Stimulated activated CD4-positive, alpha-beta T cell treated with anti-CD3 and anti-CD28 coated beads, Interleukin-15, amount 100 ng/mL, for 24 hours (primary cell): ENCODE measurements at regions not wholly inside any gene's neighbourhood (a gene's known extent, or its start where the extent isn't known, plus 50 kb on each side); places are given as distances from the start of the nearest gene placed in this dataset.

ENCODE experiments used
- DNase-seq: peaks from one replicate; pipeline ENCODE4 v3.0.0-alpha.2; 2020

DNA sequence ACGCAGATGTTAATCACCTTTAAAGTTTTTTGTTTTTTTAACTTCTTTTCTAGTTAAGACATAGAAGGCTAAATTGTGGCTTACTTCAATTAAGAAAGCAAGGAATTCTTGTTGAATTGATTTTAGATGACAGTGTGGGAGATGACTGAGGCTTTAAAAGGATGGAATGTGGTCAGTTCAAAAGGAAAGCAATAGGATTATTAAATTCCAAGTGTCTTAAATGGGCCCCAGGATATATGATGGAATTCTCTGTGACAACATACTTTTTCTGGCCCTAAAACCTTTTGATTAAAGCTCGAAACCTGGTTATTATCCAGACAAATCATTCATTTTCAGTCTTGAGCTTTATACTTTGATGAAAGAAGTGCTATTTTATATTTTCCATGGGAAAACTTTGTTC is 179.0 kb upstream of the TMEFF2 start:
- DNase-seq, result no peak

DNA sequence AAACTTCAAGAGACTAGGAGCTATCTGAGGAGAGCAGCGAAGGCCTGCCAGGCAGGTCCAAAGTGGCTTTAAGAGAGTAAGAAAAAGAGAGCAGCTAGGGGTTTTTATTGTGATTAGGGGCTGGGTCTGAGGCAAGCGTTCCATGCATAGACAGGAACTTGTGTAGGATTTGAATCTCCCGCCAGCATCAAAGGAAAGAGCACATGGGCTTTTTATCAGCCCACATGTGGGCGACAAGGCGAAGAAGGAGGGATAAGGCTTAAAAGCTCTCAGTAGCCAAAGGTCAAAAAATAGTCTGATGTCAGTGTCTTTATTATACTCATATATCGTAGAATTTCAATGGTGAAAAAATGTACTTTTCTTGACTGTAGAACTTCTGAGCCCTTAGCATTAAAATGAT is 178.5 kb upstream of the TMEFF2 start:
- no peak for DNase-seq

DNA sequence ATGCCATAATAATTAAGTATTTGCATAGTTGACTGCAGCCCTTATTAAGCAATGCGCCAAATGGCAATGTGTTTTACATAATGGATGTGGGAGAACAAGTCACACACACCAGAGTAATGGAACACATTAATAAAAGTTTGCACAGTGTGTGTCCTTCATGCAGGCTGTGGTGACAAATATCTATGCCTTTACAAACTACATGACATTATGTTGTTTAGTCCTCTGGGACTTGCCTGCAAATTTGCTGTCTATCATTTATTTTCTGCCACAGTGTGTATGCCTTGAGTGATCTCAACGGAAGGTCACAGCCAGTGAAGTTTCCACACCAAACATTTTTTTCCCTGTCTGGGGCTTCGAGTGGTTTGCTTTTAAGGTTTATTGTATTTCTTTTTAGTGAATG is 175.2 kb upstream of the TMEFF2 start:
- DNase-seq, result no peak

DNA sequence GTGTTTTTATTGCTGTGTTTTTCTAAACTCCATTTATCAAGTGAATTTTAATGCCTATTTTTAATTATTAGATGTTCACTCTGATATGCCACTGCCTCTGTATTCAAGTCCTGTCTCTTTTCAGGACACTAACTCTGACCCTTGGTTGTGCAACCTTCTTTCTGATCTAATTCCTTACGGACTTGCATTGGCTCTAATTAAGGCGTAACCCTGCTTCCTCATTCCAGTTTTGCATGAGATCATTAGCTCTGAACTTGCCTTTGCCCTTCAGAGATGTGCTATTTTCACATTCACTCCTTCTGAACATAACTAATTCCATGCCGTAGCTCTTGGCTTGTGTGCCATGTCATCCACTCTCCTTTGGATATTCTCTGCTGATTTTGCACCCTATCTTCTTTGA is 162.5 kb upstream of the TMEFF2 start:
- DNase-seq, result no peak

DNA sequence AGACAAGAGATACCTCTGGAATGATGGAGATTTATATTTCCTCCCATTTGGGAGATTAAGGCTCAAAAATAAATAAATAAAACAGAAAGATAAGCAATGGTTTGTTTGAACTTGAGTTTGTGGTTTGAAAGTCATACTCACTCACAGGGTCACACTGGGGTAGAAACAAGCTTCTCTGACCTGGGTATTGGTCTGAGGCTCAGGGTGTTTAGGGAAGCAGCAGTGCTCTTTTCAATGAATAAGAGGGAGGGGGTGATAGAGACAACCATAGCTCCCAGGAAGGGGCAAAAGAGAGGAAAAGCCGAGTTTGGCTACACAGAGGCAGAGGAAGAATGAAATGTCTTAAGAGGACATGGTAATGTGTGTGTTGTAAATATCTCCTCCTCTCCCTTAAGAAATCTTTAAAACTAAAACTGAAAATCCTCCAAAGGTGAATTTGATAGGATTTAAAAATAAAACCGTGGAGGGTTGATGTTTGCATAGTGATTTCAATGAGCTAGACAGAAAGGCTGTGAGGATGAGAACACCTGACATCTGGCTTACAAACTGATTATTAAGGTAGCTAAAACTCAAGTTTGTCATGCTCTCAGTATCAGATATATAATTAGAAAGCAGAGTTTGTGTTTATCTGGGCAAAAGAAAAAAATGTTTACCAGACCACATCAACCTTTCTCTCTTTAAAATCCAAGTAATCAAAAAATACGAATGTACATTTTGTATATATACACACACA is 159.9 kb upstream of the TMEFF2 start:
- no peak for DNase-seq

DNA sequence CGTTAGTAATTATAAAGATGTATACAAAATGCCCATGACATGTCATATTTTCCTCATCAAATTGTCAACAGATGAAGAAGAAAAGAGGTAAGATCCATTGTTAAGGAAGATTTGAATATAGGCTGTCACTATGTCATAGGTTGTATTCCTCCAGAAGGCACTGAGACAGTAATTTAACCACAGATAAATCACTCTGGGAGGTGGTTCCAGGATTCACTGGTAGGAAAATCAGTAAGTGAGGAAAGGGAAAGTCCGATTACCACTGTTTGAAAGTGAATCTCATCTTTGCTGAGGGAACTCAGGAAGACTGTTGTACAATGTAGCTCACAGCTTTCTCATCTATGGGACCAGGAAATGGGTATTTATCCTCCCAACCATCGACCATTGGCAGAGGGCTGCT is 152.8 kb upstream of the TMEFF2 start:
- no peak for DNase-seq

DNA sequence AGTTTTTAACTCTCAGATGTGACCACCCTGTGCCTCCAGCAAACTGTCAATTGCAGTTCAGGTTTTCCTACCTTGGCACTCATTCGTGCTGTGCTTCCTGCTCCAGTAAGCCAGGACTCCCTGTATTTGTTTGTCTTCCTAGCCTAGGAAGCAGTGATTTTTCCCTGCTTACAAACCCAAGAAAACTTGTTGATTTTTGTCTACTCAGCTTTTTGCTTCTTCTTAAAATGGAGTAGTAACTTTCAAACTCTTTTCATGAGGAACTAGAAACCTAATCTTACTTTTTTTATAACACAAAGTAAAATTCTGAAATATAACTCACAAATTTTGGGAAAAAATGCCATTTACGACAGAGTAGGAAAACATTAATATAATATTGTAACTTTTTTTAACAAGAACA is 150.6 kb upstream of the TMEFF2 start:
- no peak for DNase-seq

DNA sequence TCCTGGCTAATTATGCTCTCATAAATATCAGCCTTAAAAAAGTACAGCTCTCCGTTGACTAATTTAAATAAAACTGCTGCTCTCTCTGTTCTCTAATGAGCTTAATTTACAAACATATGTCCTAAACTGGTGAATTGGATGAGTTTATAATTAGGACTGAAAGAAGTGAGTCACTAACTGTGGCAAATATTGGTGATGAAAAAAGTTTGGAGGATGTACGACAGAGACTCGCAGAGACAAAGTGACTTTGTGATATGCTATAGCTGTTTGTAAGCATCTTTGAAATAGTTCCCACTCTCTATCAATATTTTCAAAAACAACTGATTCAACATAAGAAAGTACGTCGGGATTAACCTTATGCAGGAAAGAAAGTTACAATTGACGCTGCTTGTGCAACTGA is 138.9 kb upstream of the TMEFF2 start:
- DNase-seq, result no peak

DNA sequence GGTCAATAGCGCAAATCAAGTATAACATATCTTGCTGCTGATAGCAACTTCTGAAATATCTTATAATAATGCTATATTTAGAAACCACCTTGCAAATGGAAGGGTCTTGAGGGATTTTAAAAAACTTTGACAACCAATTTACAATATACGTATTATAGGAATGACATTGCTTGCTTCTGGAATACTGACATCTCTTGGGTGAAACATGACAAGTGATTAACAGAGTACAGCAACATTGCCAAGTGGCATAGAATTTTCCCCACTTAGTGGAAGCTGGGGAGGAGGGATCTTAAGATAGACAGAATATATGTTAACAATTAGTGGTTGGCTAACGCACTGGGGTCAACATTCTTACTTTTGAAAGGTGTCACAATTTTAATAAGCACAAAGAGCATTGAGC is 133.6 kb upstream of the TMEFF2 start:
- DNase-seq, result no peak

DNA sequence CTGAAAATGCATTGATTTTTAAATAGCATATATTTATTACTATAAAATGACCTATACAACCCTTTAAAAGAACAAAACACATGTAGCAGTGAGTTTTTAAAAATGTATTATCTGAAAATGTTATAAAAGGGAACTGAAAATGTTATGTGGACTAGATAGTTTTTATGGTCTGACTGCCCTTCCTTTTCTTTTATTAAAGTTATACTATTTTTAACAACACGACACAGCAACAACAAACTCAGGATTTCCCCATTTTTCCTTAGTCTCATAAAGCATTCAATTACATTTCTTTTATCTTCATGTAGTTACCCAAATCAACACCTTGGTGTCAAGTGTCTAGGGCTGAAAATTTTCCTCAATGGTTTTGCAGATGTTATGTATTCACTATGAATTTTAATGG is 132.8 kb upstream of the TMEFF2 start:
- DNase-seq, result no peak

DNA sequence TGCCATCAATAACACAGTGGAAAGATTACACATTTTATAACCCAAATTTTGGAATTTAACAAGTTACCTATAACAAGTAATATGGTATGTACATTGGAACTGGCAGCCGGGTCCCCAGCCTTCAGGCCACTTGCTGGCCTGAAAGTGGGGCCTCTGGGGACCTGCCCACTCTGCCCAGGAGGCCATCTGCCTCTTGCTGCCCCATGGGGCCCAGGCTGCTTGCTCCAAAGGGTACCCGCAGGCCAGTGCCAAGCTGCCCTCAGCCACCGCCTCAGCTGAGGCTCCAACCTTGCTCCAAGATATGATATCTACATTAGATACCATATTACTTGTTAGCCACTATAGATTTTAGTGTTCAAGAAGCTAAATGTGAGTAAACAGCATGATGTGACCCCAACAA is 120.8 kb upstream of the TMEFF2 start:
- no peak for DNase-seq

DNA sequence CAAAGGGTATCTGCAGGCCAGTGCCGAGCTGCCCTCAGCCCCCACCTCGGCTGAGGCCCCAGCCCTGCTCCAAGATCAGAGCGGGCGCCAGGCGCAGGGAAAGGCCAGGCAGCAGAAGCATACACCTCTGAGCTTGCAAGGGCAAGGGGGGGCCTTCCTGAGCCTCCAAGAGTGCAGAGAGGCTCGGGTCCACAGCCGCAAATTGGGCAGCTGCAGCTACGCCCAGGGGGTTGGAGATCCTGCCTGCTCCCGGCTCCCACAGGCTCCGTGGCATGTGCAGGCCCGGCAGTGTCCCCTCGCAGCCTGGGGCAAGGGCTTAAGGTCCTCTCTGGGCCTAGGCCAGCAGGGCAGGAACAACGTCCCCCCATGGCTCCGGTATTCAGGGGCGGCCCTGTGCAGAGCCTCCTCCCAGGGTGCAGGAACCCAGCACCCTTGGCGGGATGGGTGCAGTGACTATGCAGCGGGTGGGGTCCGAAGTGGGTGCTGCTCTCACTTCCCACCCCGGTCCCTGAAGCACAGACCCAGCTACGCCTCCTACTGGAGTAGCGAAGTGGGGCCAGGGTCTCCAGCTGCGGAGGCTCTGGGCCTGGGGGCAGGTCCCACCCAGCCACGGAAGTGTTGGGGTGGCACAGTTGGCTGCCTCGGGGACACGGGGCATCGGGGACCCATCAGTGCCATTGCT is 120.2 kb upstream of the TMEFF2 start:
- DNase-seq, result no peak

DNA sequence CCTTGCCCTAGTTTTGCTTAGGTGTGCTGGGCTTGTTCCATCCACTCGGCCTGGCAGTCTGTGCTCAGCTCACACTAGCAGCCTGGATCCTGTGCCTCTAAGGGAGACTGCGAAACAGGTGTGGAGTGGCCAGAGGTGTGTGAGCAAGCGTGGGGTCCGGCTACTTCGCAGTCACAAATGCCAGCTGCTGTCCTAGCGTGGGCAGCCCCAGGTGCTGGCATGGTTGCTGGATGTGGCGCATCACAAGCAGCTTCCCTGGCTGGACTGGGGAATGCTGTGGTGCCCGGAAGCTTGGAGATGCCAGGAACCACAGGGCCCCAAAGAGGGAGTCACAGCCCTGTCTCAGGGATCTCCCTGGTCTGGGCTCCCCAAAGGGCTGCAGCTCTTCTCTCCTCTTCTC is 119.0 kb upstream of the TMEFF2 start:
- no peak for DNase-seq

DNA sequence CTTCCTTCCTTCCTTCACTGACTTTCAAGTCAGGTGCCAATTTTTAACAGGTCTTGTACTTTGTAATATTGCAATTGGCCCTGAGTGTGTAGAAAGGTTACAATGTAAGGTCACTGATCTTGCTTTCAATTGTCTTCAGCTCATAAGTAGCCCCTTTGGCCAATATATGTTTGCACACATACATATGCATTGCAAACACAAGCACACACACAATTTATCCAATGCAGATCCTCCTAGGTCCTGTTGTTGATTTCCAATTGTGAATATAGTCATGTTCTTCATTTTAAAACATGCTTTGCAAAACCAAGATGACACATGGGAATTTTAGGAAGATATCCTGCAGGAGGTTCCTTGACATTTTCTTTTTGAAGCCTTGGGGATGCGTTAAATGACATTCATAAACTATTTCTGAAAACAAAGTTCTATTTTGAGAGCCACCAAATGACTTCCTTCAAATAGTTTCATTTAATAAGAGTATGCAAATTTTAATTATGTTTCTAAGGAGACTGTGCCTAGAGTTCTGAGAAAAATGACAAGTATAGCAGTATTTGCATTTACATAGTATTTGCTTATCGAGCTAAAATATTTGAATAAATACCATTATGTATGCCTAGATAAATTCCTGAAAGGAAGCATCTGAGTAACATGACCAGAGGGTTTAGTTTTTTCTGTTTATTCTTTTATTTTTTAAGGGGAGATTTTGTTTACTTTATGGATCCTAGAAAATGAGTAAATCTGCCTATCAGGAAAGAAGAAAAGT is 117.1 kb upstream of the TMEFF2 start:
- DNase-seq, result no peak

DNA sequence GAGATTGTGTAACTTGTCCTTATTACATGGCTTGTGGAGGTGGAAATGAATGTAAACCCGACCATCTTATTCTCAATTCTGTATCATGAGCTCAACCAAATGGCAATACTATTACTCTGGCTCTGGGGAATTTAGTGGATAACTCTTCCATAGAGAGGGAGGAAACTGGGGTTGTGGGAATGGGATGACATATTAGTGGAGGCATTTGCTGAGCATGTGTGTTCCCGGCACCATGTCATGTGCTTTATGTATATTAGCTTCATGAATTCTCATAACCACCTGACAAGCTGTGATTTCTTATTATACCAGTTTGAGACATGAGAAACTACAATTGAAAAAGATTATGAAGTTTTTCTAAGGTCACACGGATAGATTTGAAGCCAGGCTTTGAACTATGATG is 112.8 kb upstream of the TMEFF2 start:
- DNase-seq, result no peak

DNA sequence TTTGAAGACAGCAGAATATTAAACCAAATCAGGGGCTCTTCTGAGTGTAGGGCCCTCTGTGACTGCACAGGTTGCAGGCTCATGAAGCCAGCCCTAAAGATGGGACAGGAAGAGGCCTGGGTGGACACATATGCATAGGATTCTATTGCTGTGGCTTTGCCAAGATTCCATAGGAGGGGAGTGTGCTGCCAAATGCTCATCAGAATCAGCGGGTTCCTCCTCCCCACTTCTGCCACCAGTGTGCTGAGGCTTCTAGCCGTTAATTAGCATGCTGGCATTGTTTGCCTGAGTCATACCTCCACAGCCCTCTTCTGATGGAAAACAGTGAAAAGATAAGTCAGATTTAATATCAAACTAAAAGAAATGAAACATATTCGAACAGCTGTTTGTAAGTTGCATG is 103.9 kb upstream of the TMEFF2 start:
- DNase-seq, result no peak

DNA sequence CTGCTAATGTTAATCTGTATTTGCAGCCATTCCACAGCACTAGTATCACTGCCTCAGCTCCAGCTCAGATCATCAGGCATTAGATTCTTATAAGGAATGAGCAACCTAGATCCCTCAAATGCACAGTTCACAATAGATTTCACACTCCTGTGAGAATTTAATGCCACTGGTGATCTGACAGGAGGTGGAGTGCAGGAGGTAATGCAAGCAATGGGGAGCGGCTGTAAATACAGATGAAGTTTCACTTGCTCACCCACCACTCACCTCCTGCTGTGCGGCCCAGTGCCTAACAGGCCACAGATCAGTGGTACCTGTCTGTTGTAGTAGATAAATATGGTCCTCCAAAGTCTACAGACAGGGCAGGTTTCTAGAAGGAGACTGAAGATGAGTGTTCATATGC is 97.7 kb upstream of the TMEFF2 start:
- no peak for DNase-seq

DNA sequence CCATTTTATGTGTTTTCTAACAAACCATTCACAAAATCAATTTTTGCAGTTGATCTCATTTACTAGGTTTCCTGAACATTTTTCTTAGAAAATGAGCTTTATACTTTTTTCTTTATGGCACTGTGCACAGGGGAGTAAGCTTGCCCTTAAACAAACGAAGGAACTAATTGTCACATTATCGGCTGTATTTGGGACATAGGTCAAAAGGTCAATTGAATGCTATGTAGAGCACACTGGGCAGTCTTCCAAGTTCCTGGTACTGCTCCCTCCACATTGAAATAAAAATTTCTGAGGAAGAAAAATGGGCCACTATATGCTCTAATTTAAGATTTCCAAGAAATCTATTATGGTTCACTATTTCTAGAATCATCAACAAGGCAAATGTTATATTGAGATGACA is 93.6 kb upstream of the TMEFF2 start:
- DNase-seq, result no peak

DNA sequence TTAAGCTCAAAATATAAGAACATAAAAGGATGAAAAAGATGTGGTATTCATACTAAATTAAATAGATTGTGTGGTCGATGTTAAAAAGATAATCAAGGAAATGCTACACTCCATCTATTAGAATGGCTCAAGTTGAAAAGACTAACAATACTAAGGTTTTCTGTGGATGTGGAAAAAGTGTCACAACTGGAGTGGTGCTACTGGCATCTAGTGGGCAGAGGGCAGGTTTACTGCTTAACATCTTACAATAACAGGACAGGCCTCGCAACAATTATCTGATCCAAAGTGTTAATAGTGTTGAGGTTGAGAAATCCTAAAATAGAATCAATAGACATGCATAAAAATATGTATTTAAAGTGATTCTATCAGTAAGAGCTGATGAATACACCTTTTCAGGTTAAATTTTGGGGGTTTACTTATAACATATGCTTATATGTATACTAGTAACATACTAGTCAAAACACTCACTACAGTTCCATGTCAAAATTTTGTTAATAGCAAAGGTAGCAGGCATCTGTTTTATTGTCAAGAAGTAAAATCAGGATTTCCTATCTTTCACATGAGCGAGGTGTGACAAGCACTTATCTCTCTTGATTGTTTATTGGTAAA is 91.5 kb upstream of the TMEFF2 start:
- DNase-seq, result no peak

DNA sequence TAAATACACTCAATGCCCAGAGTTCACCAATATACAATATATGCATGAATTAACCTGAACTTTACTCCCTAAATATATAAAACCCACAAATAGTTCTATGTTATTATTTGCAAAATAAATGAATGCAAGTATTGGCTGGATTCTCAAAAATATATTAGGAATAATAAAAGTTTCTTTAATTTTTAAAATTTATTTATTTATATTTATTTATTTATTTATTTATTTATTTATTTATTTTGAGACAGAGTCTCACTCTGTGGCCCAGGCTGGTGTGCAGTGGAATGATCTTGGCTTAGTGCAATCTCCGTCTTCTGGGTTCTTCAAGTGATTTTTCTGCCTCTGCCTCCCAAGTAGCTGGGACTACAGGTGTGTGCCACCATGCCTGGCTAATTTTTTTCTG is 88.7 kb upstream of the TMEFF2 start:
- DNase-seq, result no peak

DNA sequence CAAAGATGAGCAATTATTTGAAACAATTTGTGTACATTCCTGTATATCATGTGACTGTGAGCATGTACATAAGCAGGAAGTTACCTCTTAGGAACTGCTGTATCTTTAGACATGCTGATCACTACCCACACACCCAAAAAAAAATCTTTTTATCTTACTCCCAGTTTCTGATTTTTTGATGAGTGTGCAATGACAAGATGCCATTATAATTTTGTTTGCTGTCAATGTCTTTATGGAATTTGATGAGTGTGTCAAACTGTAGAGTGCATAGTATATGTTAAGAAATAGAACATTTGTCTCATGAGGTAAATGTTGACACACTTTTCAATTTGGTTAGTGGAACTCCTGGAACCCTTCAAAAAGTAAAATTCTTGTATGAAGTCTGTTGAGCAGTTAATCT is 84.0 kb upstream of the TMEFF2 start:
- no peak for DNase-seq

DNA sequence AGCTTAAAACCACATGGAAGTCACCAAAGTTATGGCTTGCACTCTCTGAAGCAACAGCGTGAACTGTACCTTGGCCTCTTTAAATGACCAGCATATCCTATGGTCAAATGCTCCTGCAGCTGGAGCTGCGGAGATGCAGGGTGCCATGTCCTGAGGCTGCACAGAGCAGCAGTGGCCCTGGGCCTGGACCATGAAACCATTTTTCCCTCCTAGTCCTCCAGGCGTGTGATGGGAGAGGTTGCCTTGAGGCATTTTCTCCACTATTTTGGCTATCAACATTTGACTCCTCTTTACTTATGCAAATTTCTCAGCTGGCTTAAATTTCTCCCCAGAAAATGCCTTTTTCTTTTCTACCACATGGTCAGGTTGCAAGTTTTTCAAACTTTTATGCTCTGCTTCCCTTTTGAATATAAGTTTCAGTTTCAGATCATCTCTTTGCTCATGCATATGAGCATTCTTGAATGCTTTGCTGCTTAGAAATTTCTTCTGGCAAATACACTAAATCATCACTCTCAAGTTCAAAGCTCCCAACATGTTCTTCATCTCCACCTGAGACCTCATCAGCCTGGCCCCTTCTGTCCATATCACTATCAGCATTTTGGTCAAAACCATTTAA is 82.9 kb upstream of the TMEFF2 start:
- no peak for DNase-seq

DNA sequence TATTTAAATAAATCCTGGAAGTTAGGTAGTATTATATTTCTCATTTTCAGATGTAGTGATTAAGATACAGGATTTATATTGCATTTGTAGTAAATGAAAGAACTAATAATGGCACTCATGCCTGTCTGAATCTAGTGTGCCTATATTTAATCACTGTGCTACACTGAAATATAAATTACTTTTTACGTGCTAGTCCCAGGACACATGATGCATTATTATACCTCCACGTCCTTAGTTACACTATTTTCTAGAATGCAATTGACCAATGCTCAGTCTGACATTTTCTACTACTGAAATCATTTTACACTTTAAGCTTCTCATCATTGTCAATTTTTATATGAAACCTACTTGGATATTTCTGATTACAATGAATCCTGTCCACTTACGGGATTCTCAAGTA is 80.9 kb upstream of the TMEFF2 start:
- no peak for DNase-seq
